Astrocyte of the spinal cord (primary cell): ENCODE measurements at regions not wholly inside any gene's neighbourhood (a gene's known extent, or its start where the extent isn't known, plus 50 kb on each side); places are given as distances from the start of the nearest gene placed in this dataset.

Experiments used
- DNase-seq: peaks from one replicate; pipeline ENCODE4 v3.0.0; 2011; ENCODE audit warnings: low read depth, low spot score
- H3K4me3 ChIP-seq: 2 replicates; pipeline ENCODE4 v1.5.1; 2011; ENCODE audit warnings: low read depth, mild to moderate bottlenecking, low read length, moderate library complexity
- CTCF ChIP-seq: IDR thresholded peaks from 2 replicates; pipeline ENCODE4 v1.5.1; 2012; ENCODE audit warnings: low read depth, mild to moderate bottlenecking, low read length, inconsistent platforms
- in situ Hi-C: cut with HindIII; loops from 2 replicates; pipeline ENCODE4 v1.10.0; 2017; ENCODE audit warnings: low sequenced_read_pairs

DNA sequence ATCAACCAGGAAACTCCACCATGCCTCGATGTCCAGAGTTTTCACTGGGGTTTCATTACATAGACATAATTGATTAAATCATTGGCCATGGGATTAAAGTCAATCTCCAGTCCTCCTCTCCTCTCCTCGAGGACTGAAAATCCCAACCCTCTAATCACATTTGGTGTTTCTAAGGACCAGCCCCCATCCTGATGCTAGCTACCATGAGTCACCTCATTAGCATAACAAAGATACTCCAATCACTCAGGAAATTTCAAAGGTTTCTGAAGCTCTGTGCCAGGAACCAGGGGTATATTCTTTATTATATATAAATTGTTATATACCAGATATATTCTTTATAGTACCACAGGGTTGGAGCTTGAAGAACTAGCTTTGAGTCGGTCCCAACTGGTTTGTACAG, 177.5 kb upstream of the PRNP start:
- no peak overlapping the region for H3K4me3 ChIP-seq
- TF ChIP-seq CTCF: no peak
- peak; percentile 55 for DNase-seq
- in situ Hi-C loops: no loop called here

- in situ Hi-C loops: no loop called here
- no peak overlapping the region for H3K4me3 ChIP-seq
- peak; percentile 87 for DNase-seq
- TF ChIP-seq CTCF: no peak
Measured at GRCh38 chr20:4507288-4507719, 179.0 kb upstream of the PRNP start.

- no peak overlapping the region for H3K4me3 ChIP-seq
- DNase-seq: no peak
- TF ChIP-seq CTCF: no peak
- in situ Hi-C loops: no loop called here
Measured at GRCh38 chr20:4504814-4505213, 181.4 kb upstream of the PRNP start.

GRCh38 chr20:4502756-4503155, 183.5 kb upstream of the PRNP start:
- TF ChIP-seq CTCF: no peak
- no peak overlapping the region for H3K4me3 ChIP-seq
- in situ Hi-C loops: no loop called here
- no peak for DNase-seq

DNA sequence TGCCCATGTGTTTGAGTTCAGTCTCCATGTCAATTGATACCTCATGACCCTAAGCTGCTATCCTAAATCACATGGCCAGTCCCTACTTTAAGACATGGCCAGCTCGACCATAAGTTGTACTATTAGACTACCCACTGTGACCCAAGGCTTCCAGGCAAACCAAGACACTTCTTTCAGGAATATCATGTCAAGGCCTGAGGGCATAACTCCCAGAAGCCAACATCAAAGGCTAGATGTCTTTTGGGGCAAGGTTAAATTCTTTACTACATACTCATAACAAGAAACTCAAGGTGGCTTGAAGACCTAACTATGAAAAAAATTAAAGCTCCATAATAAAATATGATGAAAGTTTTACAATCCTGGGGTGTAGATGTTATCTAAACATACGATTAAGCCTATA, 192.9 kb upstream of the PRNP start:
- H3K4me3 ChIP-seq: no peak overlapping the region
- DNase-seq: no peak
- in situ Hi-C loops: no loop called here
- no peak for TF ChIP-seq CTCF

DNA sequence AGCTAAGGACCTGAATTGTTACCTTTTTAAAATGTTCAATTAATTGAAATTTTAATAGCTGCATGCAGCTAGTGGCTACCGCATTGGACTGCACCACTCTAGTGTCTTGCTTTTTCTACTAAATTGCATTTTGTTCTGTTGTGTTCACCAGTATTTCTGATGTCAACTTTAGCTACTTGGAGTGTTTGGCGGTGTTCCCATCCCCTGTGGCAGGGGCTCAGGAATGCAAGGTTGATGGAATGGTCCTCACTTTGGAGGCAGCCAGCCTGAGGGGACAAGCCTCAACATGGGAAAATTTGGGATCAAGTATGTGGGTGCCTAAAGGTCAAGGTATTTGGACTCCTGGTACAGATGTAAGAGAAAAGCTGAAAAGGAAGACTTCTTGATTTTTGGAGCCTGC, 194.6 kb upstream of the PRNP start:
- H3K4me3 ChIP-seq: no peak overlapping the region
- TF ChIP-seq CTCF: no peak
- in situ Hi-C loops: no loop called here
- DNase-seq: no peak
